Activated B cell treated with CpG ODN at 0.5 μM for 24 hours (primary cell): ENCODE measurements at regions not wholly inside any gene's neighbourhood (a gene's known extent, or its start where the extent isn't known, plus 50 kb on each side); places are given as distances from the start of the nearest gene placed in this dataset.

Experiments used
- ATAC-seq: fragments of 200-7000 bp; cut with Tn5 transposase; one replicate; pipeline ENCODE4 v1.10.0; 2021; ENCODE audit warnings: low read depth, mild to moderate bottlenecking, moderate library complexity
- CTCF ChIA-PET: fragments of 350-600 bp; sonication (Branson Sonifier 250); formaldehyde crosslinking; loops from one replicate; lab custom pipeline; 2021; ENCODE audit warnings: antibody characterized with exemption; lab: Charles Lee
- POLR2A ChIA-PET: fragments of 350-600 bp; sonication (Branson Sonifier 250); formaldehyde crosslinking; loops from one replicate; lab custom pipeline; 2021; ENCODE audit warnings: antibody characterized with exemption; lab: Charles Lee
- DNase-seq: peaks from one replicate; pipeline ENCODE4 v3.0.0; 2022
- H3K27ac Mint-ChIP-seq: one replicate; pipeline ENCODE4 v1.8.0; 2020; ENCODE audit warnings: mixed read lengths
- H3K27me3 Mint-ChIP-seq: one replicate; pipeline ENCODE4 v1.8.0; 2021; ENCODE audit warnings: mixed read lengths
- H3K36me3 Mint-ChIP-seq: one replicate; pipeline ENCODE4 v1.8.0; 2021; ENCODE audit warnings: low read depth, mixed read lengths
- H3K4me1 Mint-ChIP-seq: one replicate; pipeline ENCODE4 v1.8.0; 2021; ENCODE audit warnings: mixed read lengths
- H3K4me3 Mint-ChIP-seq: one replicate; pipeline ENCODE4 v1.8.0; 2020; ENCODE audit warnings: mild to moderate bottlenecking, mixed read lengths
- H3K9me3 Mint-ChIP-seq: one replicate; pipeline ENCODE4 v1.8.0; 2020; ENCODE audit warnings: mixed read lengths
- intact Hi-C: fragments of 100-400 bp; cut with micrococcal nuclease; formaldehyde crosslinking; loops from one replicate; pipeline ENCODE4 v1.15.1; 2024
- TF ChIP-seq, protein P1 (sequence below): fragments of 200-600 bp; IDR thresholded peaks from one replicate; pipeline ENCODE4 v1.8.0; 2022; ENCODE audit warnings: antibody characterized with exemption, mild to moderate bottlenecking

DNA sequence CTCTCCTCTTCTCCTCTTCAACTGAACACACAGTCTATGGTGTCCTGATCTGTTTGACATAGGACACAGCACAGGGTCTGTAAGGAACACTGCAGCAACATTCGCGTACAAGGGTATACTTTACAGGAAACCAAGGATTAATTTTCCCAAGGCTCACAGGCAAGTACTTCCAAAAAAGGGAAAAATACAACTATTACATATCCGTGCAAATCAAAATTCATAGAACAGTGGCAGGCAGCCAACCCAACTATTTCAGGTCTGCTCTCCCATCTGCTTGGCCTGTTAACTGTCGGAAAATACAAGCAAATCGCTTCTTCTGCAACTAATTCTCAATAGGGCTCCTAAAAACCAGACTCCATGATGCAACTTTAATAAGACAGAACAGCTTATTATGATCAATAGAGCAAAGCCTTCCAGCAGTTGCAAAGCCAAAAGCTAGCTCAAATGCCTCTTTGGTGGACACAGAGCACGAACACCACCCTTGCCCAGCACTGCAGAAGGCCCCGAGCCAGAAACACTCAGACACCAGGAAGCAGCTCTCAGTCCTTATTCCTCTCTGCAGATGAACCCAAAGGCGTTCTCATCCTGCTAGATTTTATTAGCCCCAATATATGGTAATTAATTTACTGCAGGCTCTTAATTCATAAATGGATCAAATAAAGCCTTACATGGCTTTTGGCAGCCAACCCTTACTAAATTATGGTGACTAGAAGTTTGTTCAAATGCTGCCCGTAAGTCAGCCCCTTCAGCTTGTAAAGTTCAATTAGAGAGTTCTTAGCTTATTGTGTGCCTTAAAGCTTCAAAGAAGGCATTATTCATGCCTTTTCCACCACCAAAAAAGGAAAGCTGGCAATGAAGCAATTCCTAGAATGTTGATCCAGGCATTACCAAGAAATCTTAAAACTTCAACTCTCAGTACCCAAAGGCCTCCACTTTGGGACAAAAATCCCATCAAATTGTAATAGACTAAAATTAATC lies 68.8 kb downstream of the ZNF608 start:
- TF ChIP-seq, protein P1, sequence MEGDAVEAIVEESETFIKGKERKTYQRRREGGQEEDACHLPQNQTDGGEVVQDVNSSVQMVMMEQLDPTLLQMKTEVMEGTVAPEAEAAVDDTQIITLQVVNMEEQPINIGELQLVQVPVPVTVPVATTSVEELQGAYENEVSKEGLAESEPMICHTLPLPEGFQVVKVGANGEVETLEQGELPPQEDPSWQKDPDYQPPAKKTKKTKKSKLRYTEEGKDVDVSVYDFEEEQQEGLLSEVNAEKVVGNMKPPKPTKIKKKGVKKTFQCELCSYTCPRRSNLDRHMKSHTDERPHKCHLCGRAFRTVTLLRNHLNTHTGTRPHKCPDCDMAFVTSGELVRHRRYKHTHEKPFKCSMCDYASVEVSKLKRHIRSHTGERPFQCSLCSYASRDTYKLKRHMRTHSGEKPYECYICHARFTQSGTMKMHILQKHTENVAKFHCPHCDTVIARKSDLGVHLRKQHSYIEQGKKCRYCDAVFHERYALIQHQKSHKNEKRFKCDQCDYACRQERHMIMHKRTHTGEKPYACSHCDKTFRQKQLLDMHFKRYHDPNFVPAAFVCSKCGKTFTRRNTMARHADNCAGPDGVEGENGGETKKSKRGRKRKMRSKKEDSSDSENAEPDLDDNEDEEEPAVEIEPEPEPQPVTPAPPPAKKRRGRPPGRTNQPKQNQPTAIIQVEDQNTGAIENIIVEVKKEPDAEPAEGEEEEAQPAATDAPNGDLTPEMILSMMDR: no peak
- POLR2A ChIA-PET: interaction anchor here (1.0 kb wide), 1 partner anchor 329 kb away, joined by 3 read pairs; no protein-coding TSS in a partner anchor
- intact Hi-C loops: no loop called here
- Mint-ChIP-seq H3K27ac (no peak overlapping the region), H3K4me3 (no peak overlapping the region), H3K4me1 (peaks cover 25% of the 10 kb centered on the region), H3K36me3 (no peaks in the 10 kb centered on the region), H3K27me3 (no peaks in the 10 kb centered on the region), H3K9me3 (peaks cover 2% of the 10 kb centered on the region)
- ATAC-seq (no peak), DNase-seq (no peak)
- CTCF ChIA-PET: no interaction called here

- Mint-ChIP-seq H3K4me1 (peaks cover 30% of the 10 kb centered on the region), H3K27ac (no peak overlapping the region), H3K36me3 (no peaks in the 10 kb centered on the region), H3K4me3 (no peak overlapping the region), H3K27me3 (no peaks in the 10 kb centered on the region), H3K9me3 (no peaks in the 10 kb centered on the region)
- TF ChIP-seq, protein P1: no peak
- ChIA-PET POLR2A (no interaction called here), CTCF (no interaction called here)
- intact Hi-C loops: no loop called here
- ATAC-seq (no peak), DNase-seq (no peak)
These were observed 70.2 kb downstream of the ZNF608 start for GRCh38 chr5:124675931-124676846.

GRCh38 chr5:124671193-124671592 lies 75.2 kb downstream of the ZNF608 start:
- ChIA-PET POLR2A (no interaction called here), CTCF (no interaction called here)
- no peak for ATAC-seq
- Mint-ChIP-seq H3K4me1 (peaks cover 16% of the 10 kb centered on the region), H3K4me3 (no peak overlapping the region), H3K27me3 (no peaks in the 10 kb centered on the region), H3K9me3 (no peaks in the 10 kb centered on the region), H3K27ac (no peak overlapping the region), H3K36me3 (no peaks in the 10 kb centered on the region)
- TF ChIP-seq, protein P1: no peak
- DNase-seq: no peak
- intact Hi-C loops: loop anchor here (1.0 to 2.0 kb wide), 2 partner anchors 8 to 14 kb away; no protein-coding TSS in a partner anchor

DNA sequence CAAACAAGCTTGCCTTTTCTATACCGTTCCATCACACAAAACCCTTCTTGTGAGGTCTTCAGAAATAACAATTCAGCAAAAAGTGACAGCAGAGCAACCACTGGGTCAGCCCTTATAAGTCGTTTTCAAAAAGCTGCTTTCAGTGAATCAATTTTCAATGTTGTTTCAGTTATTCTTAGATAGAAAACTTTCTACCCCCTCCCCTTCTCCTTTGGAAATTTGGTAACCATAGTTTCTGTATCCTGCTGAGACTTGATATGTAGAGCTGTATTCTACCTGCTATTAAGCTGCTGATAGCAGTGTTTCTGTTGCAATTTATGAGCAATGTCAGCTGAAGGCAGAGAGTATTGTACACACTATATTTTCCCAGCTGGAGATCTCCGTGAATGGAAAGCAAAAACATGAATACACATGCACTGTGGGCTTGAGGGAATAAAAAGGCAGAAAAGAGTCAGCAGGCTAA lies 75.7 kb downstream of the ZNF608 start:
- no peak for ATAC-seq
- ChIA-PET POLR2A (interaction anchor here (1.2 kb wide), 1 partner anchor 77 kb away, joined by 3 read pairs; no protein-coding TSS in a partner anchor), CTCF (no interaction called here)
- no peak for DNase-seq
- intact Hi-C loops: loop anchor here (1.0 to 2.0 kb wide), 2 partner anchors 7 to 14 kb away; no protein-coding TSS in a partner anchor
- no peak overlapping the region for H3K27ac Mint-ChIP-seq
- H3K36me3 Mint-ChIP-seq: no peaks in the 10 kb centered on the region
- H3K4me3 Mint-ChIP-seq: no peak overlapping the region
- H3K4me1 Mint-ChIP-seq: peaks cover 16% of the 10 kb centered on the region
- TF ChIP-seq, protein P1: no peak
- H3K9me3 Mint-ChIP-seq: no peaks in the 10 kb centered on the region
- no peaks in the 10 kb centered on the region for H3K27me3 Mint-ChIP-seq
